ENCODE measurements at regions not wholly inside any gene's neighbourhood (a gene's known extent, or its start where the extent isn't known, plus 50 kb on each side); places are given as distances from the start of the nearest gene placed in this dataset.

DNA sequence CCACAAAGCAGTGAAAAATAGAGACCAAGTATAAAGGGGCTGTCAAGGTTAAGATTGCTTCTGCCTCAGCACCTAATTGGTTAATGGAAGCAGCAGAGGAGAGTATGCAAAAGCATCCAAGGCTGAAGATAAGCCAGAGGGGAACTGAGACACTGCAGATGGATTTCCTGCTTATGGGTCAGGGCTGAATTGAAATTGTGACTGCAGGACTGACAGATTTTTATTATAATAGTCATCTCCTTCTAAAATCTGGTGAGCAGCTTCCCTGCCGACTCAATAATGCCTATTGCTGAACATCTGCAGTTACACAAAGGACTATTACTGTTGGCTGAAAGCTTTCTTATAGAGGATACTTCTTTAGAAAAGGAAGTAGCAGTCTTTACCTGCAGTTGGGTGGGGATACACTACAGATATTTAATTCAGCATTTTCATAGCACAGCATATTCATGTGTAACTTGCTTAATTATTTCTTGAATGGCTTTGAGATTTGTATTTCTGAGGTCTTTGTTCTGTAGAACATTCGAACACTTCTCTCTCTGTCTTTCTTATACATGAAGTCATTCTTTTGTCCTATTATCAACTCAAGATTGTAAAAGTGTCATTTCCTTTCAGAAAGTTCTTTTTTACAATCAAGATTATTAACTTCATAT lies 363.0 kb upstream of the RIOK2 start:
- TF ChIP-seq, protein P1, sequence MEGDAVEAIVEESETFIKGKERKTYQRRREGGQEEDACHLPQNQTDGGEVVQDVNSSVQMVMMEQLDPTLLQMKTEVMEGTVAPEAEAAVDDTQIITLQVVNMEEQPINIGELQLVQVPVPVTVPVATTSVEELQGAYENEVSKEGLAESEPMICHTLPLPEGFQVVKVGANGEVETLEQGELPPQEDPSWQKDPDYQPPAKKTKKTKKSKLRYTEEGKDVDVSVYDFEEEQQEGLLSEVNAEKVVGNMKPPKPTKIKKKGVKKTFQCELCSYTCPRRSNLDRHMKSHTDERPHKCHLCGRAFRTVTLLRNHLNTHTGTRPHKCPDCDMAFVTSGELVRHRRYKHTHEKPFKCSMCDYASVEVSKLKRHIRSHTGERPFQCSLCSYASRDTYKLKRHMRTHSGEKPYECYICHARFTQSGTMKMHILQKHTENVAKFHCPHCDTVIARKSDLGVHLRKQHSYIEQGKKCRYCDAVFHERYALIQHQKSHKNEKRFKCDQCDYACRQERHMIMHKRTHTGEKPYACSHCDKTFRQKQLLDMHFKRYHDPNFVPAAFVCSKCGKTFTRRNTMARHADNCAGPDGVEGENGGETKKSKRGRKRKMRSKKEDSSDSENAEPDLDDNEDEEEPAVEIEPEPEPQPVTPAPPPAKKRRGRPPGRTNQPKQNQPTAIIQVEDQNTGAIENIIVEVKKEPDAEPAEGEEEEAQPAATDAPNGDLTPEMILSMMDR (IDR thresholded peaks at IDR 0.05 in 4 of 5, conservative IDR thresholded peaks at IDR 0.05 in 1 of 5), result no peak
- TF ChIP-seq POLR2A (IDR thresholded peaks at IDR 0.05), result no peak

All from gastrocnemius medialis (tissue), 4 donors.